GM06990 (cell line): ENCODE measurements at regions not wholly inside any gene's neighbourhood (a gene's known extent, or its start where the extent isn't known, plus 50 kb on each side); places are given as distances from the start of the nearest gene placed in this dataset.

Experiments used
- DNase-seq: peaks from one replicate; pipeline ENCODE4 v3.0.0-alpha.2; 2011; ENCODE audit not compliant: insufficient read length; ENCODE audit errors: extremely low read depth
- H3K27me3 ChIP-seq: replicated peaks from 2 replicates; pipeline ENCODE4 v1.6.0; 2011; ENCODE audit warnings: low read length; ENCODE audit not compliant: control insufficient read depth, insufficient read depth
- H3K36me3 ChIP-seq: 2 replicates; pipeline ENCODE4 v1.5.1; 2011; ENCODE audit warnings: low read length; ENCODE audit not compliant: control insufficient read depth, insufficient read depth
- H3K4me3 ChIP-seq: replicated peaks from 2 replicates; pipeline ENCODE4 v1.5.1; 2011; ENCODE audit warnings: low read depth, mild to moderate bottlenecking, control low read depth, low read length
- CTCF ChIP-seq: IDR thresholded peaks from 2 replicates; pipeline ENCODE4 v1.5.1; 2011; ENCODE audit warnings: low read length, control low read depth, mild to moderate bottlenecking, inconsistent platforms; ENCODE audit not compliant: insufficient read depth, poor library complexity, severe bottlenecking

GRCh38 chr3:178479446-178479845 is 56.8 kb upstream of the KCNMB2 start:
- Histone ChIP-seq H3K36me3 (no peaks in the 10 kb centered on the region), H3K27me3 (no peaks in the 10 kb centered on the region), H3K4me3 (no peak overlapping the region)
- TF ChIP-seq CTCF = no peak
- DNase-seq = no peak

GRCh38 chr3:178479860-178480259 is 56.4 kb upstream of the KCNMB2 start:
- DNase-seq = peak; percentile 41
- no peaks in the 10 kb centered on the region for H3K36me3 ChIP-seq
- TF ChIP-seq CTCF = no peak
- no peak overlapping the region for H3K4me3 ChIP-seq
- no peaks in the 10 kb centered on the region for H3K27me3 ChIP-seq

- no peaks in the 10 kb centered on the region for H3K27me3 ChIP-seq
- H3K36me3 ChIP-seq = no peaks in the 10 kb centered on the region
- TF ChIP-seq CTCF = no peak
- DNase-seq = peak; percentile 39
- no peak overlapping the region for H3K4me3 ChIP-seq
These were observed 56.0 kb upstream of the KCNMB2 start for GRCh38 chr3:178480274-178480673.

- peak; percentile 67 for DNase-seq
- no peak overlapping the region for H3K4me3 ChIP-seq
- H3K36me3 ChIP-seq = no peaks in the 10 kb centered on the region
- no peak for TF ChIP-seq CTCF
- H3K27me3 ChIP-seq = no peaks in the 10 kb centered on the region
These were observed 55.4 kb upstream of the KCNMB2 start for GRCh38 chr3:178480795-178481194.

- DNase-seq = no peak
- Histone ChIP-seq H3K36me3 (no peaks in the 10 kb centered on the region), H3K4me3 (no peak overlapping the region), H3K27me3 (no peaks in the 10 kb centered on the region)
- no peak for TF ChIP-seq CTCF
These were observed 53.3 kb upstream of the KCNMB2 start for GRCh38 chr3:178482981-178483380.

GRCh38 chr3:178483704-178484103 is 52.5 kb upstream of the KCNMB2 start:
- no peaks in the 10 kb centered on the region for H3K36me3 ChIP-seq
- no peaks in the 10 kb centered on the region for H3K27me3 ChIP-seq
- no peak for TF ChIP-seq CTCF
- H3K4me3 ChIP-seq = no peak overlapping the region
- DNase-seq = no peak
